MM.1S (cell line): ENCODE measurements at regions not wholly inside any gene's neighbourhood (a gene's known extent, or its start where the extent isn't known, plus 50 kb on each side); places are given as distances from the start of the nearest gene placed in this dataset.

ENCODE experiments used
- DNase-seq: peaks from one replicate; pipeline ENCODE4 v3.0.0-alpha.2; 2015
- H2AFZ ChIP-seq: fragments of 300-600 bp; sonication (generic); 2 replicates; pipeline ENCODE4 v1.6.0; 2016; ENCODE audit warnings: antibody characterized with exemption, low read length
- H3F3A ChIP-seq: fragments of 300-600 bp; sonication (generic); 2 replicates; pipeline ENCODE4 v1.6.1; 2016; ENCODE audit warnings: mild to moderate bottlenecking, antibody characterized with exemption, low read length, moderate library complexity, mixed read lengths; ENCODE audit not compliant: insufficient read depth
- H3K27ac ChIP-seq: fragments of 300-600 bp; sonication (generic); 2 replicates; pipeline ENCODE4 v1.5.1; 2016; ENCODE audit warnings: mild to moderate bottlenecking, low read length
- H3K27me3 ChIP-seq: fragments of 300-600 bp; sonication (generic); replicated peaks from 2 replicates; pipeline ENCODE4 v1.6.0; 2016; ENCODE audit warnings: low read length; ENCODE audit not compliant: insufficient read depth
- H3K36me3 ChIP-seq: fragments of 300-600 bp; sonication (generic); replicated peaks from 2 replicates; pipeline ENCODE4 v1.6.1; 2016; ENCODE audit warnings: mild to moderate bottlenecking, low read length, mixed read lengths; ENCODE audit not compliant: insufficient read depth
- H3K4me1 ChIP-seq: fragments of 300-600 bp; sonication (generic); 2 replicates; pipeline ENCODE4 v1.6.1; 2016; ENCODE audit warnings: low read length, mixed read lengths
- H3K4me2 ChIP-seq: fragments of 300-600 bp; sonication (generic); 2 replicates; pipeline ENCODE4 v1.6.0; 2016; ENCODE audit warnings: low read depth, low read length
- H3K4me3 ChIP-seq: fragments of 300-600 bp; sonication (generic); 2 replicates; pipeline ENCODE4 v1.5.1; 2016; ENCODE audit warnings: low read length, mixed read lengths
- H3K79me2 ChIP-seq: fragments of 300-600 bp; sonication (generic); 2 replicates; pipeline ENCODE4 v1.6.1; 2016; ENCODE audit warnings: mixed run types, low read length, mixed read lengths
- H3K9ac ChIP-seq: fragments of 300-600 bp; sonication (generic); 2 replicates; pipeline ENCODE4 v1.6.1; 2016; ENCODE audit warnings: low read length, mixed read lengths
- H3K9me2 ChIP-seq: fragments of 300-600 bp; sonication (generic); replicated peaks from 2 replicates; pipeline ENCODE4 v1.6.1; 2016; ENCODE audit warnings: mild to moderate bottlenecking, low read length, mixed read lengths; ENCODE audit not compliant: insufficient read depth
- H3K9me3 ChIP-seq: fragments of 300-600 bp; sonication (generic); replicated peaks from 2 replicates; pipeline ENCODE4 v1.6.1; 2016; ENCODE audit warnings: mild to moderate bottlenecking, low read length, mixed read lengths; ENCODE audit not compliant: insufficient read depth
- H4K20me1 ChIP-seq: fragments of 300-600 bp; sonication (generic); 2 replicates; pipeline ENCODE4 v1.6.1; 2016; ENCODE audit warnings: mild to moderate bottlenecking, low read length, moderate library complexity, mixed read lengths; ENCODE audit not compliant: insufficient read depth
- CTCF ChIP-seq: fragments of 300-600 bp; sonication (generic); IDR thresholded peaks from 2 replicates; pipeline ENCODE4 v1.5.1; 2016; ENCODE audit warnings: antibody characterized with exemption, low read length, mixed read lengths
- EZH2 ChIP-seq: fragments of 300-600 bp; sonication (generic); optimal IDR thresholded peaks from 2 replicates; pipeline ENCODE3; 2017; ENCODE audit warnings: low read depth, mild to moderate bottlenecking, antibody characterized with exemption, low read length, mixed read lengths
- EZH2phosphoT487 ChIP-seq: fragments of 300-600 bp; sonication (generic); IDR thresholded peaks from 2 replicates; pipeline ENCODE4 v1.6.1; 2018; ENCODE audit warnings: antibody characterized with exemption, low read length

GRCh38 chr2:18684206-18685038 lies 95.1 kb upstream of the NT5C1B start:
- H3K9ac ChIP-seq, result no peak overlapping the region
- no peaks in the 10 kb centered on the region for H3K27me3 ChIP-seq
- H2AFZ ChIP-seq, result no peak overlapping the region
- no peak overlapping the region for H3K4me3 ChIP-seq
- no peaks in the 10 kb centered on the region for H3F3A ChIP-seq
- H3K9me2 ChIP-seq, result no peaks in the 10 kb centered on the region
- H3K9me3 ChIP-seq, result no peaks in the 10 kb centered on the region
- no peaks in the 10 kb centered on the region for H3K79me2 ChIP-seq
- no peak overlapping the region for H3K4me2 ChIP-seq
- no peak overlapping the region for H3K27ac ChIP-seq
- H3K36me3 ChIP-seq, result no peaks in the 10 kb centered on the region
- no peak for TF ChIP-seq EZH2phosphoT487
- no peak for TF ChIP-seq CTCF
- TF ChIP-seq EZH2, result no peak
- no peaks in the 10 kb centered on the region for H3K4me1 ChIP-seq
- no peaks in the 10 kb centered on the region for H4K20me1 ChIP-seq
- peak; percentile 8 for DNase-seq

- H3K27ac ChIP-seq, result no peak overlapping the region
- H3K79me2 ChIP-seq, result no peaks in the 10 kb centered on the region
- H3K4me1 ChIP-seq, result no peaks in the 10 kb centered on the region
- H3K9ac ChIP-seq, result no peak overlapping the region
- DNase-seq, result no peak
- no peaks in the 10 kb centered on the region for H3K36me3 ChIP-seq
- H4K20me1 ChIP-seq, result no peaks in the 10 kb centered on the region
- H3K9me2 ChIP-seq, result no peaks in the 10 kb centered on the region
- no peaks in the 10 kb centered on the region for H3F3A ChIP-seq
- no peak overlapping the region for H2AFZ ChIP-seq
- no peak overlapping the region for H3K4me3 ChIP-seq
- no peaks in the 10 kb centered on the region for H3K9me3 ChIP-seq
- TF ChIP-seq EZH2phosphoT487 (no peak), CTCF (no peak)
- H3K27me3 ChIP-seq, result no peaks in the 10 kb centered on the region
- no peak overlapping the region for H3K4me2 ChIP-seq
Measured at GRCh38 chr2:18682681-18683080, 93.3 kb upstream of the NT5C1B start.

GRCh38 chr2:18677280-18677679 lies 87.9 kb upstream of the NT5C1B start:
- Histone ChIP-seq H3K4me2 (no peak overlapping the region), H2AFZ (no peak overlapping the region), H3K9me2 (no peaks in the 10 kb centered on the region), H3K79me2 (no peaks in the 10 kb centered on the region), H3F3A (no peaks in the 10 kb centered on the region), H4K20me1 (no peaks in the 10 kb centered on the region), H3K4me1 (no peaks in the 10 kb centered on the region), H3K36me3 (no peaks in the 10 kb centered on the region), H3K27me3 (no peaks in the 10 kb centered on the region), H3K4me3 (no peak overlapping the region), H3K27ac (no peak overlapping the region), H3K9ac (no peak overlapping the region), H3K9me3 (no peaks in the 10 kb centered on the region)
- DNase-seq, result no peak
- no peak for TF ChIP-seq EZH2phosphoT487

- H3K4me1 ChIP-seq, result no peaks in the 10 kb centered on the region
- H3K36me3 ChIP-seq, result no peaks in the 10 kb centered on the region
- no peak for DNase-seq
- H4K20me1 ChIP-seq, result no peaks in the 10 kb centered on the region
- no peak overlapping the region for H3K4me2 ChIP-seq
- no peak overlapping the region for H3K9ac ChIP-seq
- H3K4me3 ChIP-seq, result no peak overlapping the region
- no peak overlapping the region for H2AFZ ChIP-seq
- no peaks in the 10 kb centered on the region for H3K9me2 ChIP-seq
- H3K9me3 ChIP-seq, result no peaks in the 10 kb centered on the region
- no peak overlapping the region for H3K27ac ChIP-seq
- no peaks in the 10 kb centered on the region for H3F3A ChIP-seq
- no peaks in the 10 kb centered on the region for H3K27me3 ChIP-seq
- H3K79me2 ChIP-seq, result no peaks in the 10 kb centered on the region
- no peak for TF ChIP-seq CTCF
Measured at GRCh38 chr2:18674309-18674708, 84.9 kb upstream of the NT5C1B start.
